ENCODE measurements at regions not wholly inside any gene's neighbourhood (a gene's known extent, or its start where the extent isn't known, plus 50 kb on each side); places are given as distances from the start of the nearest gene placed in this dataset.

- Mint-ChIP-seq H3K4me3 (ENCODE audit: low read depth) (no peak overlapping the region), H3K36me3 (ENCODE audit: insufficient read depth) (no peaks in the 10 kb centered on the region), H3K27ac (no peak overlapping the region), H3K9me3 (ENCODE audit: low read depth) (peaks cover 4% of the 10 kb centered on the region), H3K27me3 (peaks cover 12% of the 10 kb centered on the region), H3K4me1 (ENCODE audit: low read depth) (peaks cover 25% of the 10 kb centered on the region)
- DNase-seq (ENCODE audit: low spot score, unreplicated experiment) = no peak
- no peak for TF ChIP-seq CTCF (IDR thresholded peaks at IDR 0.05; ENCODE audit: unreplicated experiment)
Measured at GRCh38 chr21:38986806-38987632, 181.3 kb downstream of the ETS2 start.

GRCh38 chr21:38986406-38986805, 180.7 kb downstream of the ETS2 start:
- no peaks in the 10 kb centered on the region for H3K36me3 Mint-ChIP-seq (ENCODE audit: insufficient read depth)
- peaks cover 9% of the 10 kb centered on the region for H3K27me3 Mint-ChIP-seq
- no peak overlapping the region for H3K4me3 Mint-ChIP-seq (ENCODE audit: low read depth)
- peaks cover 30% of the 10 kb centered on the region for H3K4me1 Mint-ChIP-seq (ENCODE audit: low read depth)
- no peak for TF ChIP-seq CTCF (IDR thresholded peaks at IDR 0.05; ENCODE audit: unreplicated experiment)
- DNase-seq (ENCODE audit: low spot score, unreplicated experiment) = no peak
- H3K27ac Mint-ChIP-seq = no peak overlapping the region
- peaks cover 4% of the 10 kb centered on the region for H3K9me3 Mint-ChIP-seq (ENCODE audit: low read depth)

GRCh38 chr21:38985568-38986378, 180.0 kb downstream of the ETS2 start:
- Mint-ChIP-seq H3K9me3 (ENCODE audit: low read depth) (peaks cover 4% of the 10 kb centered on the region), H3K4me3 (ENCODE audit: low read depth) (no peak overlapping the region), H3K27ac (no peak overlapping the region), H3K36me3 (ENCODE audit: insufficient read depth) (no peaks in the 10 kb centered on the region), H3K4me1 (ENCODE audit: low read depth) (peaks cover 28% of the 10 kb centered on the region), H3K27me3 (peaks cover 8% of the 10 kb centered on the region)
- no peak for DNase-seq (ENCODE audit: low spot score, unreplicated experiment)
- no peak for TF ChIP-seq CTCF (IDR thresholded peaks at IDR 0.05; ENCODE audit: unreplicated experiment)

DNA sequence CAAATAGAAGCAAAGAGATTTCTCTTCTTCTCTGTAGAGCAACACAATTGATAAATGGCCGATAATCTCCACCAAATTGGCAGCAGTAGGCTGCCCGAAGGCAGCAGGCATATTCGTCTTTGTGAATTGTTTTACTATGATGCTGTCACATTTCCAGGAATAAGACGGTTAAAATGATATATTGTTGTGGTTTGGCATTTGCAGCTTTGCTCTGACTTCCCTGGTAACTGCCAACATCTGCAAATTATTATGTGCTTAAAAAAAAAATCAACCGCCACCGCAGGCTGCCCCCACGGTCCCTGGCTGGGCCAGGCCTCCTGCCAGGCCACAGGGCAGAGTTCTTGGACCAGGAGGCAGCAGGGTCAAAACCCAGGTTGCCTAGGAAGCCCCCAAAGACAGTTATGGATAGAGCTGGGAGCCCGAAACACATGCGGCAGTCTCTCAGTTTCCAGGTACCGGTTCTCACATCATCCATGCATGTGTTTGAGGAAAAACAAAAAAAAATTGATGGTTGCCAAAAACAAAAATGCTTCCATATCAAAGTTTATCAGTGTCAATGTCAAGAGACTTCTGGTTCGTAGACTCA, 179.3 kb downstream of the ETS2 start:
- H3K9me3 Mint-ChIP-seq (ENCODE audit: low read depth) = peaks cover 4% of the 10 kb centered on the region
- no peak for TF ChIP-seq CTCF (IDR thresholded peaks at IDR 0.05; ENCODE audit: unreplicated experiment)
- H3K36me3 Mint-ChIP-seq (ENCODE audit: insufficient read depth) = no peaks in the 10 kb centered on the region
- no peak for DNase-seq (ENCODE audit: low spot score, unreplicated experiment)
- peaks cover 6% of the 10 kb centered on the region for H3K27me3 Mint-ChIP-seq
- no peak overlapping the region for H3K27ac Mint-ChIP-seq
- no peak overlapping the region for H3K4me3 Mint-ChIP-seq (ENCODE audit: low read depth)
- H3K4me1 Mint-ChIP-seq (ENCODE audit: low read depth) = peaks cover 23% of the 10 kb centered on the region

GRCh38 chr21:38984568-38984967, 178.8 kb downstream of the ETS2 start:
- Mint-ChIP-seq H3K4me1 (ENCODE audit: low read depth) (peaks cover 22% of the 10 kb centered on the region), H3K9me3 (ENCODE audit: low read depth) (peaks cover 4% of the 10 kb centered on the region), H3K36me3 (ENCODE audit: insufficient read depth) (no peaks in the 10 kb centered on the region), H3K4me3 (ENCODE audit: low read depth) (no peak overlapping the region), H3K27me3 (peaks cover 6% of the 10 kb centered on the region), H3K27ac (no peak overlapping the region)
- no peak for TF ChIP-seq CTCF (IDR thresholded peaks at IDR 0.05; ENCODE audit: unreplicated experiment)
- DNase-seq (ENCODE audit: low spot score, unreplicated experiment) = no peak

Data from progenitor cell of endocrine pancreas (in vitro differentiated cells).